AG10803 (cell line): ENCODE measurements at regions not wholly inside any gene's neighbourhood (a gene's known extent, or its start where the extent isn't known, plus 50 kb on each side); places are given as distances from the start of the nearest gene placed in this dataset.

Experiments used
- DNase-seq: peaks from one replicate; pipeline ENCODE4 v3.0.0; 2010; ENCODE audit warnings: low read depth
- H3K4me3 ChIP-seq: 2 replicates; pipeline ENCODE4 v1.5.1; 2011; ENCODE audit warnings: mild to moderate bottlenecking, low read length, control low read depth
- CTCF ChIP-seq: conservative IDR thresholded peaks from 2 replicates; pipeline ENCODE4 v1.5.1; 2011; ENCODE audit warnings: mild to moderate bottlenecking, low read length, control low read depth, inconsistent platforms

- DNase-seq: no peak
- H3K4me3 ChIP-seq: no peak overlapping the region
- no peak for TF ChIP-seq CTCF
Observed at GRCh38 chr6:85997206-85997605, 354.5 kb upstream of the SYNCRIP start.

GRCh38 chr6:85996034-85996375 lies 353.3 kb upstream of the SYNCRIP start:
- no peak overlapping the region for H3K4me3 ChIP-seq
- TF ChIP-seq CTCF: no peak

GRCh38 chr6:85995339-85996033 lies 352.8 kb upstream of the SYNCRIP start:
- TF ChIP-seq CTCF: no peak
- no peak for DNase-seq
- no peak overlapping the region for H3K4me3 ChIP-seq

More at GRCh38 chr6:85996034-85996375, 353.3 kb upstream of the SYNCRIP start:
- DNase-seq: no peak

GRCh38 chr6:85986681-85987080 lies 344.0 kb upstream of the SYNCRIP start:
- no peak for DNase-seq
- TF ChIP-seq CTCF: no peak
- H3K4me3 ChIP-seq: no peak overlapping the region

GRCh38 chr6:85983032-85983659 lies 340.5 kb upstream of the SYNCRIP start:
- H3K4me3 ChIP-seq: no peak overlapping the region

GRCh38 chr6:85977661-85978060 lies 335.0 kb upstream of the SYNCRIP start:
- no peak overlapping the region for H3K4me3 ChIP-seq
- no peak for DNase-seq

More at GRCh38 chr6:85983032-85983659, 340.5 kb upstream of the SYNCRIP start:
- TF ChIP-seq CTCF: no peak
- DNase-seq: no peak

More at GRCh38 chr6:85977661-85978060, 335.0 kb upstream of the SYNCRIP start:
- no peak for TF ChIP-seq CTCF
